Activated T-cell treated with anti-CD3 and anti-CD28 coated beads, Interleukin-2, amount 50 U/mL, for 72 hours (primary cell): ENCODE measurements at regions not wholly inside any gene's neighbourhood (a gene's known extent, or its start where the extent isn't known, plus 50 kb on each side); places are given as distances from the start of the nearest gene placed in this dataset.

Experiments
- ATAC-seq, 2 donors: fragments of 150-1000 bp; cut with Tn5 transposase; replicated peaks in 1 of 2; 2 replicates each; pipeline ENCODE4 v1.10.0; 2021; ENCODE audit warnings: moderate library complexity in 2 of 2, mild to moderate bottlenecking in 1 of 2
- DNase-seq, 2 donors: peaks; one replicate each; pipeline ENCODE4 v3.0.0; 2021 to 2022; ENCODE audit warnings: mixed read lengths in 1 of 2
- H3K27ac Mint-ChIP-seq: one replicate; pipeline ENCODE4 v1.8.0; 2022; ENCODE audit warnings: mild to moderate bottlenecking, moderate library complexity, mixed read lengths
- H3K27me3 Mint-ChIP-seq: one replicate; pipeline ENCODE4 v1.8.0; 2022; ENCODE audit warnings: low read depth, mixed read lengths
- H3K36me3 Mint-ChIP-seq, 2 donors: one replicate each; pipeline ENCODE4 v1.8.0; 2022; ENCODE audit warnings: mixed read lengths in 2 of 2, mild to moderate bottlenecking in 1 of 2; ENCODE audit not compliant: insufficient read depth in 2 of 2
- H3K4me1 Mint-ChIP-seq: one replicate; pipeline ENCODE4 v1.8.0; 2022; ENCODE audit warnings: low read depth, mixed read lengths
- H3K4me3 Mint-ChIP-seq, 2 donors: one replicate each; pipeline ENCODE4 v1.8.0; 2022; ENCODE audit warnings: mild to moderate bottlenecking in 2 of 2, mixed read lengths in 2 of 2, moderate library complexity in 2 of 2
- H3K9me3 Mint-ChIP-seq, 2 donors: one replicate each; pipeline ENCODE4 v1.8.0; 2022; ENCODE audit warnings: mixed read lengths in 2 of 2

DNA sequence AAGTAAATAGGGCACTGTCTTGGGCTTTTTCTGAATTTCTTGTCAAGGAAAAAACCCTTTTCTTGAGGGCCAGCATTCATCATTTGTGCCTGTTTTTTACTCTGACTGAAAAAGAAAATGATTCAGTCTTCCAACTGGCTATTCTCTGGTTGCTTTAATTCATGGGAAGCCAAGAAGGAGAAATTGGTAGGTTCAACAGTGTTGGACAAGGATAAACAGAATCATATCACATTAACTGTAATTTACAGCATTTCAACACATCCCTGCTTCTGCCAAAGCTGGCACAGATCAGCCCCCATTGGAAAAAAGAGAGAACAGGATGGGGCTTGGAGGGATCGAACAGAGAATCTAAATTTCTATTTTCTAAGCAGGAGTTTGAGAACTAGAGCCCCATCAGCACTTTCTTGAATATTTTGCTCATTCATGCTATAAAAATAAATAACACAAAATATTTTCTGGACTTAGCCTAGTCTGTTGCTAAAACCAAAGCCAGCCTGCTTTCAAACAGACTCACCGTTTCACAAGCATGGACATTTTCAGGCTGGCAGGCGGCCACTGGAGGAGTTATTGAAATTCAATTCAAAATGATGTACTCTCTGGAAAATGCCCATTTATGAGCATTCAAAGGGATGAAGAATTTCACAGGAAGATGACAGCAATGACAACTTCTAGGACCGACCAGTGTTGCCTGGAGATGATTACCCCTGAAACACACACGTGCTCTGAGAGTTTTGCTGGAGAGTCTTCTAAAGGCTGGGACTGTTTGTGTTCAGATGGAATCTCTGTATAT, 181.2 kb downstream of the WNT5A start:
- H3K27ac Mint-ChIP-seq: no peak overlapping the region
- ATAC-seq: no peak
- H3K9me3 Mint-ChIP-seq: peaks cover 7% of the 10 kb centered on the region in 2 donors
- H3K4me1 Mint-ChIP-seq: no peaks in the 10 kb centered on the region
- H3K27me3 Mint-ChIP-seq: no peaks in the 10 kb centered on the region
- H3K36me3 Mint-ChIP-seq: no peaks in the 10 kb centered on the region
- no peak overlapping the region for H3K4me3 Mint-ChIP-seq
- no peak for DNase-seq

- Mint-ChIP-seq H3K27ac (no peak overlapping the region), H3K4me1 (no peaks in the 10 kb centered on the region), H3K36me3 (no peaks in the 10 kb centered on the region), H3K4me3 (no peak overlapping the region), H3K9me3 (peaks cover 6 to 11% of the 10 kb centered on the region in 2 donors), H3K27me3 (no peaks in the 10 kb centered on the region)
- DNase-seq: no peak
- ATAC-seq: no peak
Observed at GRCh38 chr3:55300701-55301100, 186.4 kb downstream of the WNT5A start.

DNA sequence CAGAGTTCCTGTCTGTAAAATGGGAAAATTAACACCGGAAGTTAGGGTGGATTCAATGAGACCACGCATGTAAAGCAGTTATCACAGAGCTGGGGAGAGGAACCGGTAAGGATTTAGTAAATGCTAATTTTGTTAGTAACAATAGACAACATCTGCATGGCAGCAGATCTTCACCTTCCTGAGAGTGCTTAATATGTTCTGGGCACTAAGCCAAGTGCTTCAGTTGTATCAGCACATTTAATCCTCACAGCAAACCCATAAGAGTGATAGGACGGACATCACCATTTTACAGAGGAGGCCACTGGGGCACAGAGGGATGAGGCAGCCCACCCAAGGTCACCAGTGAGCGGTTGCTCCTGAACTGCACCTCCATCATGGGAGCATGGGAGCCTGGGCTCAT, 189.4 kb downstream of the WNT5A start:
- H3K36me3 Mint-ChIP-seq: no peaks in the 10 kb centered on the region
- H3K9me3 Mint-ChIP-seq: peaks cover 4 to 8% of the 10 kb centered on the region in 2 donors
- H3K27ac Mint-ChIP-seq: no peak overlapping the region
- DNase-seq (no peak), ATAC-seq (no peak)
- no peaks in the 10 kb centered on the region for H3K27me3 Mint-ChIP-seq
- no peaks in the 10 kb centered on the region for H3K4me1 Mint-ChIP-seq
- H3K4me3 Mint-ChIP-seq: no peak overlapping the region

- H3K4me1 Mint-ChIP-seq: no peaks in the 10 kb centered on the region
- no peak overlapping the region for H3K27ac Mint-ChIP-seq
- no peaks in the 10 kb centered on the region for H3K36me3 Mint-ChIP-seq
- no peak for ATAC-seq
- peaks cover 4 to 8% of the 10 kb centered on the region in 2 donors for H3K9me3 Mint-ChIP-seq
- no peaks in the 10 kb centered on the region for H3K27me3 Mint-ChIP-seq
- DNase-seq: no peak
- H3K4me3 Mint-ChIP-seq: no peak overlapping the region
Observed at GRCh38 chr3:55297245-55297644, 189.9 kb downstream of the WNT5A start.

DNA sequence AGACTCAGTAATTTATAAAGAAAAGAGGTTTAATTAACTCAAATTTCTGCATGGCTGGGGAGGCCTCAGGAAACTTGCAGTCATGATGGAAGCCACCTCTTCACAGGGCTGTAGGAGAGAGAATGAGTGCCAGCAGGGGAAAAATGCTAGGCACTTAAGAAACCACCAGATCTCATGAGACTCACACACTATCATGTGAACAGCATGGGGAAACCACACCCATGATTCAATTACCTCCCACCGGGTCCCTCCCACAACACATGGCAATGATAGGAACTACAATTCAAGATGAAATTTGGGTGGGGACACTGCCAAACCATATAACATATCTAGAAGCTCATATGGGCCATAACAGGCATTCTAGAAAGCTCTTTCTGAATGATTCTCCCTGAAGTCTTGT, 190.3 kb downstream of the WNT5A start:
- Mint-ChIP-seq H3K27ac (no peak overlapping the region), H3K4me1 (no peaks in the 10 kb centered on the region), H3K27me3 (no peaks in the 10 kb centered on the region), H3K36me3 (no peaks in the 10 kb centered on the region), H3K9me3 (peaks cover 4 to 8% of the 10 kb centered on the region in 2 donors), H3K4me3 (no peak overlapping the region)
- ATAC-seq (no peak), DNase-seq (no peak)

- H3K27ac Mint-ChIP-seq: no peak overlapping the region
- H3K4me1 Mint-ChIP-seq: no peaks in the 10 kb centered on the region
- peaks cover 4 to 8% of the 10 kb centered on the region in 2 donors for H3K9me3 Mint-ChIP-seq
- no peak for DNase-seq
- H3K4me3 Mint-ChIP-seq: no peak overlapping the region
- no peaks in the 10 kb centered on the region for H3K27me3 Mint-ChIP-seq
- ATAC-seq: no peak
- H3K36me3 Mint-ChIP-seq: no peaks in the 10 kb centered on the region
Observed at GRCh38 chr3:55296030-55296429, 191.1 kb downstream of the WNT5A start.

DNA sequence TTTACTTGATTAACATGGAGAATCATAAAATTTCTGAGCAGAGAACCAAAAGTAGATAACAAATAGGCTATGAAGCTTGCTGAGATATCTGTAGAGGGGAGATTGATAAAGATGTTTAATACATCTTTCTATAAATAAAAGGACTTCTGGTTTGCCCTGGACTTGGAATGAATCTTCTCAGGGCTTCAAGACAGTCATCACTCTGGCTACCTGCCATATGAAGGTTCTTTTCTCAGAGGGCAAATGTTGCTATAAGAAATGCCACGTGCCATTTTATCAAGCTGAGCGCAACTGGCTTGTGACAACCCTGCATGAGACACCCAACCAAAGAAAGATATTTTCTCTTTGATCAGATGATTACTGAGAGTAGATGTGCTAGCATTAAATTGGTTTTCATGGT, 192.5 kb downstream of the WNT5A start:
- H3K27ac Mint-ChIP-seq: no peak overlapping the region
- ATAC-seq: no peak

DNA sequence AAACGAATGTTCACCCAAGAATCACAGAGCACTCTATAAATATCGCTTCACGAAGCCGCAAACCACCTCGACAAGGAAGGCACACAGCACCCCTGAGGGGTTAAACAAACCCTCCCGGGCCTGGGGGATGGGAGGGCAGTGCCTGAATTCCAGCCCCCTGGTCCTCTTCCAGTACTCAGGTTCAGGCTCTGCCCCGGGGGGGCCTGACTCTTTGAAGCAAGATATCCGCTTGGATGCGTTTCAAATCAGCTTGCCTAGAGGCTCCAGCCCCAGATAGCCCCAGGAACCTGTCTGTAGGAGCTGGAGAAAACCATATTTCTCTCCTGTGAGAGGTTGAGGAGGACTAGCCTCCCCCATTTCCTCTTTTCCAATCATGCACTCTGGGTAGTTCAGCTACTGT, 194.7 kb downstream of the WNT5A start:
- Mint-ChIP-seq H3K4me1 (no peaks in the 10 kb centered on the region), H3K9me3 (peaks cover 2 to 6% of the 10 kb centered on the region in 2 donors), H3K4me3 (no peak overlapping the region), H3K27ac (no peak overlapping the region), H3K27me3 (no peaks in the 10 kb centered on the region), H3K36me3 (no peaks in the 10 kb centered on the region)
- DNase-seq (no peak), ATAC-seq (no peak)

More for the DNA sequence above, 192.5 kb downstream of the WNT5A start:
- Mint-ChIP-seq H3K27me3 (no peaks in the 10 kb centered on the region), H3K4me1 (no peaks in the 10 kb centered on the region), H3K9me3 (peaks cover 2 to 8% of the 10 kb centered on the region in 2 donors), H3K4me3 (no peak overlapping the region), H3K36me3 (no peaks in the 10 kb centered on the region)
- no peak for DNase-seq

DNA sequence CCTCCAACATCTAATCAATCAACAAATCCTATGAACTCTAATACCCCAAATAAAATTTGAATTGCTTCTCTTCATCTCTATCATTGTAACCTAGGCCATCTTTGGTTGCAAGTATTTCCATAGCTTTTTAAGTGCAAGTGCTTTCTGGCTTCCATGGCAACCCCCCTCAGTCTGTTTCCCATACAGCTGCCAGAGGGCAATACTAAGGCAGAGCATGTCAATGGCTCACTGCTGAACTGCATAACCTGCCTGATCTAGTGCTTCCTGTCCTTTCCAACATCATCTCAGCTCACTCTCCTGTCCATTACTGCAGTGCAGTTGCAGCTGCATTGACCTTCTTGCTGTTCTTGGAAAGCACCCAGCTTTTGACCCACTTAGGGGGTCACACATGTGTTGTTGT, 198.4 kb downstream of the WNT5A start:
- ATAC-seq (no peak), DNase-seq (no peak)
- Mint-ChIP-seq H3K36me3 (no peaks in the 10 kb centered on the region), H3K4me3 (no peak overlapping the region), H3K27me3 (no peaks in the 10 kb centered on the region), H3K9me3 (peaks cover 0 to 3% of the 10 kb centered on the region in 2 donors), H3K4me1 (no peaks in the 10 kb centered on the region), H3K27ac (no peak overlapping the region)

DNA sequence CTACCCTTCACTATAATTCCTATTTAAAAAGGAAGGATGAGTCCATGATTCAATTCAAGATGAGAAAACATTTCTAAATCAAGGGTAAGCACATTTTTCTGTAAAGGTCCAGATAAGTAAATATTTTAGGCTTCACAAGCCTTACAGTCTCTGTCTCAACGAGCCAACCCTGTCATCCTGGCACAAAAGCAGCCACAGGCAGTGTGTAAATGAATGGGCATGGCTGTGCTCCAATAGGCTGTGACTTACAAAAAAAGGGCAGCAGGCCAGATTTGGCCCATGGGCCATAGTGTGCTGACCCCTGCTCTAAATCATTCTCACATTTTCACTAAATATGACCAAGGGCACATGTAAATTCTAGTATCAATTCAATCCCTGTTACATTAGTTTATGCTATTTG, 200.4 kb downstream of the WNT5A start:
- Mint-ChIP-seq H3K4me3 (no peak overlapping the region), H3K27me3 (no peaks in the 10 kb centered on the region), H3K36me3 (no peaks in the 10 kb centered on the region), H3K27ac (no peak overlapping the region), H3K9me3 (peaks cover 0 to 3% of the 10 kb centered on the region in 2 donors), H3K4me1 (no peaks in the 10 kb centered on the region)
- DNase-seq (no peak), ATAC-seq (no peak)

DNA sequence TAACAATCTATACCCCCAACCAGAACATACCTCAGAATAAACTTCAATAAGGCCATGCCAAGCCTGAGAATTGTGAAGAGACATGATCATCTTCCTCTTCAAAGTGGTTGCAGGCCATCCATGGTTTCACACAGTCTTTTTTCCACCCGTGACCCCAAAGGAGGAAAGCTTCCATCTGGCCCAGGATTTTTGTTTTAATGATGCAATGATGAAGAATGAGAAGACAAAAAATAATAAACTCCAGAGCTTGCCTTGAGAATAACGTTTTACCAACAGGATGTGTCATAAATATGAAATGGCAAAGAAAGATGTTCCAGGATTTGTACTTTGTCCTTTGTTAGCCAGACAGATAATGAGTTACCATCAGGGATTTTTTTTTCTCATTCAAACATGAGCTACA, 201.9 kb downstream of the WNT5A start:
- Mint-ChIP-seq H3K27ac (no peak overlapping the region), H3K9me3 (peaks cover 0 to 3% of the 10 kb centered on the region in 2 donors), H3K4me1 (no peaks in the 10 kb centered on the region), H3K4me3 (no peak overlapping the region), H3K36me3 (no peaks in the 10 kb centered on the region), H3K27me3 (no peaks in the 10 kb centered on the region)
- DNase-seq: no peak
- ATAC-seq: no peak

DNA sequence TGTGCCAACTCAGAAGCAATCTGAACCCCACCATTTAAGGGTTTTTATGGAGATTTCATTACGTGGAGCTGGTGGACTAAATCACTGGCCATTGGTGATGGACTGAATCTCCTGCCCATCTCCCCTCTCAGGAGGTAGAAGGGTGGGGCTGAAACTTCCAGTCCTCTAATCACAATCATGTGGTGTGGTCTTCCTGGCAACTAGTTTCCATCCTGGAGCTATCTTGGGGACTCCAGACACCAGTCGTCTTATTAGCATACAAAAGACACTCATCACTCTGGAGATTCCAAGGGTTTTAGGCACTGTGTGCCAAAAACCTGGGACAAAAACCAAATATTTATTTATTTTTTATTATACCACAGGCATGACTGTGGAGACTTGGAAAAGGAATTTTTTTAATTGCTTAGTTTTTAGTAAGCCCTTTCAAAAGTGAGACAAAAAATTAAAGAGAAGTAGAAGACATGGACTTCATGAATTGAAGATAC, 203.6 kb downstream of the WNT5A start:
- Mint-ChIP-seq H3K9me3 (peaks cover 0 to 2% of the 10 kb centered on the region in 2 donors), H3K27me3 (no peaks in the 10 kb centered on the region), H3K27ac (no peak overlapping the region), H3K4me1 (no peaks in the 10 kb centered on the region), H3K4me3 (no peak overlapping the region), H3K36me3 (no peaks in the 10 kb centered on the region)
- DNase-seq (no peak), ATAC-seq (no peak)

GRCh38 chr3:55282994-55283393, 204.1 kb downstream of the WNT5A start:
- no peaks in the 10 kb centered on the region for H3K27me3 Mint-ChIP-seq
- H3K36me3 Mint-ChIP-seq: no peaks in the 10 kb centered on the region
- no peak overlapping the region for H3K4me3 Mint-ChIP-seq
- ATAC-seq (no peak), DNase-seq (no peak)
- no peaks in the 10 kb centered on the region for H3K9me3 Mint-ChIP-seq
- H3K27ac Mint-ChIP-seq: no peak overlapping the region
- no peaks in the 10 kb centered on the region for H3K4me1 Mint-ChIP-seq
